Hepatocyte (in vitro differentiated cells): ENCODE measurements at regions not wholly inside any gene's neighbourhood (a gene's known extent, or its start where the extent isn't known, plus 50 kb on each side); places are given as distances from the start of the nearest gene placed in this dataset.

Source experiments
- CTCF ChIP-seq: fragments of 200-600 bp; sonication (generic); IDR thresholded peaks from 2 replicates; pipeline ENCODE4 v1.5.1; 2016; ENCODE audit warnings: antibody characterized with exemption, mild to moderate bottlenecking; ENCODE audit not compliant: poor library complexity
- EZH2 ChIP-seq: fragments of 200-600 bp; sonication (generic); IDR thresholded peaks from 2 replicates; pipeline ENCODE4 v1.6.1; 2016; ENCODE audit warnings: antibody characterized with exemption, mild to moderate bottlenecking, borderline replicate concordance

- TF ChIP-seq CTCF (no peak), EZH2 (no peak)
Observed at GRCh38 chr9:7315116-7315515, 484.5 kb downstream of the DMAC1 start.
